GOT3 (cell line): ENCODE measurements at regions not wholly inside any gene's neighbourhood (a gene's known extent, or its start where the extent isn't known, plus 50 kb on each side); places are given as distances from the start of the nearest gene placed in this dataset.
"Not testable (repeated sequence)": the region's sequence is repeated elsewhere in the genome, so short reads cannot be mapped to it uniquely, and the experiment has no call there.

Source experiments
- DNase-seq: peaks from one replicate; lab custom pipeline; 2025; ENCODE audit warnings: mixed read lengths; lab: John Stamatoyannopoulos, UW

DNA sequence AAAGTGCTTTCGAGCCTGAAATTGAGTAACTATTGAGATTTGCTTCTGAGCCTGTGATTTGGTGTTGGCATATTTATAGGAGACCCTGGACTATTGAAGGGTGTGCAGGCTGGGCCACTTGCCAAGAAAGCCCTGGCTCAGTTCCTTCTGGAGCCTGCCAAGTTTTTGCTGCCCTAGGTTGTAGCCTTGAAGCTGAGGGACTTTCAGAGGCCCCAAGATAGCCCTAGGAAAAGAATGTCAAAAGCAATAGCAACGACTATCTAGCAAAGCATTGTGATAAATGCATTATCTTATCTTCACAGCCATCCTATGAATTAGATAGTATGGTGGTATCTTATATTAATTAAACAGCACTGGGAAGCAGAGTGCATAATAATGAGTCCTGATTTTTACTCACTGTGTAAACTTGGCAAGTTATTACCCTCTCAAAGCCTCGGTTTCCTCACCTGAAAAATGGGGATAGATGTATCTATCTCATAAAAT is 473.7 kb upstream of the PODXL start:
- DNase-seq, result no peak

DNA sequence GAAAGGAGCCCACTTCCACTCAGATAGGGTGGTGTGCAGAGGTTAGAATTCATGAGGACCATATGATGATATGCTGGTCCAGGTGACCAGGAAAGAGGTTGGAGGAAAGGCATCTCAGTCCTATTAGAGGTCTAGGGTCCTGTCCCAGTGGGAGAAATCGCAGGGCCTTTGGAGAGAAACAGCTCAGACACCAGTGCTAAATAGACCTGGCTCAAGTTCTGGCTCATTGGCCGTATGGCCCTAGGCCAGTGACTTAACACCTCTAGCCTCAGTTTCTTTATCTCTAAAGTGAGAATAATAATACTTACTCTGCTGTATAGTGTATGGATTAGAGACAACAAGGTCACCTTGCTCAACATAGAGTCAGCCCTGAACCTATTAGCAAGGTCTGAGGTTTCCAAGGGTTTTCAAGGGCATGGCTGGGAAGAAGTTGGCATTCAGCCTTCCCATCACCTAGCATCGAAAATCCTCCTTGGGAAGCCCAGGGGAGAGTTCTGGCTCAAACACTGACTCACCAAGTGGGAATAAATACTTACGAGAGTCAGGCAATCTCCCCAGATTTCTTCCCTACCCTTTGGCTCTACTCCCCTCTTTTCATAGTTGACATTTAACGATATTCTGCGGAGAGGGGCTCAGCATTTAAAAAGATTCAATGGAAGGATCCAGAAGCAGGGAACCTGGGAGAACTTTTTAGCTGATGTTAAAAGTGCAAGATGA is 473.1 kb upstream of the PODXL start:
- DNase-seq, result no peak

- no peak for DNase-seq
Measured at GRCh38 chr7:132028144-132028920, 471.9 kb upstream of the PODXL start.

DNA sequence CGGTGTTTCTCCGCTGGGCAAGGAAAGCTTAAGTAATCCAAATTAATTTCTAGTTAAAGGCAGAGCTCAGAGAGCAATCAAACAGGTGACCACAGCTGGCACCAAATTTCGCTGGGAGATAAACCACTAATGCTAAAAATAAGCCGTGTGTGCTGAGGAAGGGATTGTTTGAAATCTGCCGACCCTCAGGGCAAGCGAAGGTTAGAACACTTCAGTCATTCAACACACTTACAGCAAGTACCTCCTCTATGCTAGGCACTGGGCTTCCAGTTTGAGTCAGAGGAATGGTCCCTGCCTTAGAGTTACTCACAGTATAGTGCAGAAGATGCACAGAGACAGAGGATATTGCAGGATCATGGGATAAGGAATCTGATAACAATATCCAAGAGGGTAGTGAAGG is 467.9 kb upstream of the PODXL start:
- no peak for DNase-seq

- no peak for DNase-seq
Measured at GRCh38 chr7:132023466-132023865, 467.0 kb upstream of the PODXL start.

DNA sequence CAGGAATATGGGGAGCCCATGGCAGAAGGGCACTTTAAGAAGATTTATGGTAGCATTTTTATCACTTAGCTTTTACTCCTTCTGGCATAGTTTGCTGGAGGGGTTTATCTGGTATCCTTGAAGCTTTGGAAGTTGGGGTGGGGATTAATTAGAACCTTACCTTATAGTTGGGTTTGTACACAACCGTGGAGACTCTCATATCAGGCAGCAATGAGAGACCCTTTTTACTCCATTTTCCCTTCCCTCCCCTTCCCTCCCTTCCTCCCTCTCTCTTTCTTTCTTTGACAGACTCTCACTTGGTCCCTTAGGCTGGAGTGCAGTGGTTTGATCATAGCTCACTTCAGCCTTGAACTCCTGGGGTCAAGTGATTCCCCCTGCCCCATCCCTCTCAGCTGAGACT is 465.8 kb upstream of the PODXL start:
- DNase-seq, result no peak

DNA sequence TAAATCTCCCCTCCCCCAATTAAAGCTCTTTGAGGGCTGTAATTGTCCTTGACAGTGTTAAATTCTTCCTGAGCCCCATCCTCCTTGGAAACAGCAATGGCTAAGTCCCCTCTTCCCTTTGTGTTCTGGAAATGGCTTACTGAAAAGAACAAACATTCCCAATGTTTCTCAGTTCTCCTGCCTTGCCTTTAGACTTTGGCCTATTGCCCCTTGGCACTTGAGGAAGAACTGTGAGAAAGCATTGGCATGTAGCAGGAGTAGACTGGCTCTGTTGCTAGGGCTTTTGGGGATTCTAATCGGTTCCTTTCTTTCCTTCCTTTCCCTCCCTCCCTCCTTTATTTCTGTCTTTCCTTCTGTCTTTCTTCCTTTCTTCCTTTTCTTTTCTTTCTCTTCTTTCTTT is 463.3 kb upstream of the PODXL start:
- no peak for DNase-seq

GRCh38 chr7:132009778-132010177 is 453.4 kb upstream of the PODXL start:
- no peak for DNase-seq

DNA sequence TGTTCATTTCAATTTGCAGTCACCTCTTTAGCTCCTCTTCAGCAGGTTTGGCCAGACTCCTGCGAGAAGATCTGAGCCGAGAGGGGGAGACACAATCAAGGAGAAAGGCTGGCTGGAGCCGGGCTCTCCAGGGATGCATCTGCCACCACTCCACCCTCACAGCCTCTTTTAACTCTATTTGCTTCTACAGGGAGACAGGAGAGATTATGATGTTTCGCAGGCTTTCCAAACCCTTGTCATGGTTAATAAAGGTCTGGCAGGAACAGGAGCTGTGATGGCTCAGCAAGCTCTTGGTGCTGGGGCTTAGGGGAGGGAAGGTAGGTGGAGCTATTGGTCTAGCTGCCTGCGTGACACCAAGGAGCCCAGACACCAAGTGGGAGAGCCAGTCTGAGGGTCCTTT is 448.1 kb upstream of the PODXL start:
- no peak for DNase-seq

- DNase-seq, result no peak
Measured at GRCh38 chr7:132002343-132002968, 446.0 kb upstream of the PODXL start.

DNA sequence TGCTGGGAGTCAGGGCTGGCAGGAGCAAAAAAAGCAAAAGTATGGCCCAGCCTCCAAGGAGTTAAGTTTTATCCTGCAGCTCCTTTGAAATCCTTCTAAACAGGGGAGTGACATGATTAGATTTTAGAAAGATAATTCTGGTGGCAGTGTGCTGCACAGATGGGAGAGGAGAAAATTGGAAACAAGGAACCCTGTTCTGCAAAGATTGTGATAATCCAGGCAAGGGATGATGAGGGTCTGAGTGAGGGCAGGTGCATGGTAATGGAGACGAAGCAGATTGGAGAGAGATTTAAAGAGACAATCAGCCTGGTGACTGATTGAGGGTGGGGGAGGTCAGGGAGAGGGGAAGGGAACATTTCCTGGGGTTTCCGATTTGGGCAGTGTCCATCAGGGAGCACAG is 444.7 kb upstream of the PODXL start:
- no peak for DNase-seq

GRCh38 chr7:131999193-131999592 is 442.8 kb upstream of the PODXL start:
- DNase-seq, result no peak

DNA sequence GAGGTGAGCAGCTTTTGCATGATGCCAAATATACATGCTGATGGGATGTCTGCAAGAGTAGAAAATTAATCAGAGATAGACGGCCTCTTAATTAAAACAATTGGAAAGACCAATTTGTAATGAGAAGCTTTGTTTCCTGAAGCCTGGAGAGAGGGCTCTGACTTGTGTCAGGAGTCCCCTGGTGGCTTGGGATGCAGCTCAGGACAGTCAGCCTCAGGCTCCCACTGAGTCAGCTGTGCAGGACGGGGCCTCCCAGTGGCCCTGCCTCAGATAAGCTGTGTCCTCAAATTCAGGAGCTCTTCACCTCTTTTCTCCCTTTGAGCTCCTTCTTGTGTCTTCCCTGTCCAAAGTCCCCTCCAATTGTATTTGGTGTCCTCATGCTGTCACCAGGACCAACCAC is 438.9 kb upstream of the PODXL start:
- no peak for DNase-seq

DNA sequence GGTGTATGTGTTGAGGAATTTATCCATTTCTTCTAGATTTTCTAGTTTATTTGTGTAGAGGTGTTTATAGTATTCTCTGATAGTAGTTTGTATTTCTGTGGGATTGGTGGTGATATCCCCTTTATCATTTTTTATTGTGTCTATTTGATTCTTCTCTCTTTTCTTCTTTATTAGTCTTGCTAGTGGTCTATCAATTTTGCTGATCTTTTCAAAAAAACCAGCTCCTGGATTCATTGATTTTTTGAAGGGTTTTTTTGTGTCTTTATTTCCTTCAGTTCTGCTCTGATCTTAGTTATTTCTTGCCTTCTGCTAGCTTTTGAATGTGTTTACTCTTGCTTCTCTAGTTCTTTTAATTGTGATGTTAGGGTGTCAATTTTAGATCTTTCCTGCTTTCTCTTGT is 424.6 kb upstream of the PODXL start:
- not testable (repeated sequence) for DNase-seq

- not testable (repeated sequence) for DNase-seq
Measured at GRCh38 chr7:131978118-131978517, 421.7 kb upstream of the PODXL start.

- DNase-seq, result no peak
Measured at GRCh38 chr7:131976411-131976810, 420.0 kb upstream of the PODXL start.

DNA sequence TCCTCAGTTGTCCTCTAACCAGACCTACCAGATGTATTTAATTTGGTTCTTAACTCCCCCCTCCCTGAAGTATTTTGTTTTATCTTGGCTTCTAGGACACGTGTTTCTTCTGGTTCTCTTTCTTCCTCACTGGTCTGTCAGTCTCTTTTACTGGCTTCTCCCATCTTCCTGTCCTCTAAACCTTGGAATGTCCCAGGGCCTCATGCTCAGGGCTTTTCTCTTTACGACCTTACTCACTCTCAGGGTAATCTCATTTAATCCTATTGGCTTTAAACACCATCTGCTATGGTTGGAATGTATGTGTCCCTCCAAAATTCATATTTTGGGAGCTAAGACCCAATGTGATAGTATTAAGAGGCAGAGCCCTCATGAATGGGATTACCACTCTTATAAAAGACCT is 418.2 kb upstream of the PODXL start:
- no peak for DNase-seq

- DNase-seq, result no peak
Measured at GRCh38 chr7:131972251-131972650, 415.8 kb upstream of the PODXL start.

- DNase-seq, result no peak
Measured at GRCh38 chr7:131970602-131971001, 414.2 kb upstream of the PODXL start.

DNA sequence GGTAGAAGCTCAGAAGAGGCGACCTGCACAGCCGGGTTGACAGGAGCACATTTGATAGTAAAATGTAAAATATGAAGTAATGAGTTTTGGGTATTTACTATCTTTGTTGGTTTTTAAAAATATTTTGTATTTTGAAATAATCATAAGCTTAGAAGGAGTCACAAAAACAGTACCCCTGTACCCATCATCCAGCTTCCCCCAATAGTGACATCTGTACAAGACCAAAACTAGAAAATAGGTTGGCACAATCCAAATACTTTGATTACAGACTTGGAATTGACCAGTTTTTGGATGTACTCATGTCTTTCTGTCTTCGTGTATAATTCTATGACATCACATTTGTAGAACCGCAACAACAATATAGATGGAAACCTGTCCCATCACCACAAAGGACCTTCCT is 413.1 kb upstream of the PODXL start:
- DNase-seq, result no peak

- no peak for DNase-seq
Measured at GRCh38 chr7:131967216-131967730, 410.8 kb upstream of the PODXL start.

GRCh38 chr7:131964203-131964602 is 407.8 kb upstream of the PODXL start:
- DNase-seq, result no peak
